ENCODE measurements at regions not wholly inside any gene's neighbourhood (a gene's known extent, or its start where the extent isn't known, plus 50 kb on each side); places are given as distances from the start of the nearest gene placed in this dataset.

DNA sequence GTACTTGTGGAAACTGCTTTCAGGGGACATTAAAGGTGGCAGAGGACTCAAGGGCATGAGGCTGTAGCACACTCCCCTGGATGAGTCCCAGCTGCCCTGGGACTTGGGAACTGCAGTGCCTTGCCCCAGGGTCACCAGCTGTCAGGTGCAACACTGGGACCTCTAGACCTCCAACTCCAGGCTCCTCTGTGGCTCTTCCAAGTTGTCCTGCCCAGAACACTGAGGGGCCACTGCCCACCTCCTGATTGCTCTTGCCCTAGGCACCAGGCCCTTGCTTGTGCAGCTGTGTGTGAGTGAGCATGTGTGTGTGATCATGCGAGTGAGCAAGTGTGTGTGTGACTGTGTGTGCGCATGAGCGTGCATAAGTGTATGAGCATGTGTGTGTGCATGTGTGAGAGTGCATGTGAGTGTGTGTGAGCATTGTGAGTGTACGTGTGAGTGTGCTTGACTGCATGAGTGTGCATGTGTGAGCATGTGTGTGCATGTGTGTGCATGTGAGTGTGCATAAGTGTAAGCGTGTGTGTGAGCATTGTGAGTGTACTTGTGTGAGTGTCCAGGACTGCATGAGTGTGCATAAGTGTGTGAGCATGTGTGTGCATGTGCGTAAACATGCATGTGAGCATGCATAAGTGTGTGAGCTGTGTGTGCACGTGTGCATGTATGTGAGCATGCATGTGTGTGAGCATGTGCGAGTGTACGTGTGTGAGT, 301.5 kb downstream of the NDUFA10 start:
- TF ChIP-seq ZFP30 (CRISPR knock-in tag; IDR thresholded peaks at IDR 0.05) (no peak), ARNTL (CRISPR knock-in tag; IDR thresholded peaks at IDR 0.05; ENCODE audit: borderline replicate concordance, low read depth) (no peak), ISL1 (CRISPR knock-in tag; IDR thresholded peaks at IDR 0.05) (no peak), ESRRG (CRISPR knock-in tag; IDR thresholded peaks at IDR 0.05) (no peak), OSR1 (CRISPR knock-in tag; IDR thresholded peaks at IDR 0.05) (no peak), ZNF8 (CRISPR knock-in tag; IDR thresholded peaks at IDR 0.05) (no peak)
- TF ChIP-seq, protein P1, sequence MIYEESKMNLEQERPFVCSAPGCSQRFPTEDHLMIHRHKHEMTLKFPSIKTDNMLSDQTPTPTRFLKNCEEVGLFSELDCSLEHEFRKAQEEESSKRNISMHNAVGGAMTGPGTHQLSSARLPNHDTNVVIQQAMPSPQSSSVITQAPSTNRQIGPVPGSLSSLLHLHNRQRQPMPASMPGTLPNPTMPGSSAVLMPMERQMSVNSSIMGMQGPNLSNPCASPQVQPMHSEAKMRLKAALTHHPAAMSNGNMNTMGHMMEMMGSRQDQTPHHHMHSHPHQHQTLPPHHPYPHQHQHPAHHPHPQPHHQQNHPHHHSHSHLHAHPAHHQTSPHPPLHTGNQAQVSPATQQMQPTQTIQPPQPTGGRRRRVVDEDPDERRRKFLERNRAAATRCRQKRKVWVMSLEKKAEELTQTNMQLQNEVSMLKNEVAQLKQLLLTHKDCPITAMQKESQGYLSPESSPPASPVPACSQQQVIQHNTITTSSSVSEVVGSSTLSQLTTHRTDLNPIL (CRISPR knock-in tag; IDR thresholded peaks at IDR 0.05; ENCODE audit: low read depth) = no peak

DNA sequence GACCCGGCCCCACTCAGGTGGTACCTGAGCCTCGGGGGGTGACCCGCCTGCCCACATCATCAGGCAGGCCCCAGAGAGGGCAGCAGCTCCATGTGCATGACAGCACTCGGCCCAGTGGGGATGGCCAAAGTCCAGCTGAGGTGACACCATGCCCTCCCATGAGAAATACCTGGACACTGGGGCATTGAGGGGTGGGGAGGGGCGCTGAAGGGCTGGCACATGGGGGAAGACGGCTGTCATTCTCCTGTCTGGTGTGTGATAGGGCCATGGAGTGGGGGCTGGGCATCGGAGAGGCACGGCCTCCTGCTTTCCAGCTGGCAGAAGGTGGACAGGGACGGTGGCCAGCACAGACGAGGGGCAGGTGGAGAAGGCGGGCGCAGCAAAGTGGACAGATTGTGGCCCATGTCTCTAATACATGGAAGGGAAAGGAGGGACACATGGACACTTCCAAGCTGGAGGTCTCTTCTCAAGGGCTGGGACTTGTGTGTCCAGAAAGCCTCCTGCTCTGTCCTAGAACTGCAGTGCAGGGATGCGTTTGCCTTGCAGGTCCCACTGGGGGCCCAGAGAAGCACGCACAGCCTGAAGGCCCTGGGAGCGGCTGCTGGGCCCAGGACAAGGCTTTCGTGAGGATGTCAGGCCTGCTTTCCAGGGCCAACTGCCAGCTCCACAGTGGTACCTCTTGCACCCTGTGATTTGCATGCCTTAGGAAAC, 302.2 kb downstream of the NDUFA10 start:
- no peak for ATAC-seq
- TF ChIP-seq ZC3H10 (CRISPR knock-in tag; IDR thresholded peaks at IDR 0.05) (no peak), TOX (CRISPR knock-in tag; IDR thresholded peaks at IDR 0.05; ENCODE audit: borderline replicate concordance) (no peak), ARNTL (CRISPR knock-in tag; IDR thresholded peaks at IDR 0.05; ENCODE audit: borderline replicate concordance, low read depth) (no peak), ZNF8 (CRISPR knock-in tag; IDR thresholded peaks at IDR 0.05) (no peak), ESRRG (CRISPR knock-in tag; IDR thresholded peaks at IDR 0.05) (no peak), ISL1 (CRISPR knock-in tag; IDR thresholded peaks at IDR 0.05) (no peak), POU6F1 (CRISPR knock-in tag; IDR thresholded peaks at IDR 0.05; ENCODE audit: borderline replicate concordance, low read depth) (no peak)

More for the DNA sequence above, 301.5 kb downstream of the NDUFA10 start:
- ATAC-seq = no peak

GRCh38 chr2:239721991-239722759, 303.0 kb downstream of the NDUFA10 start:
- ATAC-seq = no peak
- TF ChIP-seq POU6F1 (CRISPR knock-in tag; IDR thresholded peaks at IDR 0.05; ENCODE audit: borderline replicate concordance, low read depth) (no peak), ZNF8 (CRISPR knock-in tag; IDR thresholded peaks at IDR 0.05) (no peak), ESRRG (CRISPR knock-in tag; IDR thresholded peaks at IDR 0.05) (no peak), CSDC2 (CRISPR knock-in tag; IDR thresholded peaks at IDR 0.05) (no peak), OSR1 (CRISPR knock-in tag; IDR thresholded peaks at IDR 0.05) (no peak), ZNF70 (CRISPR knock-in tag; IDR thresholded peaks at IDR 0.05) (no peak), ZC3H10 (CRISPR knock-in tag; IDR thresholded peaks at IDR 0.05) (no peak), PPARA (CRISPR knock-in tag; IDR thresholded peaks at IDR 0.05; ENCODE audit: borderline replicate concordance) (no peak)
- TF ChIP-seq, protein P2, sequence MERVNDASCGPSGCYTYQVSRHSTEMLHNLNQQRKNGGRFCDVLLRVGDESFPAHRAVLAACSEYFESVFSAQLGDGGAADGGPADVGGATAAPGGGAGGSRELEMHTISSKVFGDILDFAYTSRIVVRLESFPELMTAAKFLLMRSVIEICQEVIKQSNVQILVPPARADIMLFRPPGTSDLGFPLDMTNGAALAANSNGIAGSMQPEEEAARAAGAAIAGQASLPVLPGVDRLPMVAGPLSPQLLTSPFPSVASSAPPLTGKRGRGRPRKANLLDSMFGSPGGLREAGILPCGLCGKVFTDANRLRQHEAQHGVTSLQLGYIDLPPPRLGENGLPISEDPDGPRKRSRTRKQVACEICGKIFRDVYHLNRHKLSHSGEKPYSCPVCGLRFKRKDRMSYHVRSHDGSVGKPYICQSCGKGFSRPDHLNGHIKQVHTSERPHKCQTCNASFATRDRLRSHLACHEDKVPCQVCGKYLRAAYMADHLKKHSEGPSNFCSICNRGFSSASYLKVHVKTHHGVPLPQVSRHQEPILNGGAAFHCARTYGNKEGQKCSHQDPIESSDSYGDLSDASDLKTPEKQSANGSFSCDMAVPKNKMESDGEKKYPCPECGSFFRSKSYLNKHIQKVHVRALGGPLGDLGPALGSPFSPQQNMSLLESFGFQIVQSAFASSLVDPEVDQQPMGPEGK (CRISPR knock-in tag; IDR thresholded peaks at IDR 0.05; ENCODE audit: borderline replicate concordance) = no peak
- TF ChIP-seq, protein P1 (CRISPR knock-in tag; IDR thresholded peaks at IDR 0.05; ENCODE audit: low read depth) = no peak
- TF ChIP-seq, protein P3, sequence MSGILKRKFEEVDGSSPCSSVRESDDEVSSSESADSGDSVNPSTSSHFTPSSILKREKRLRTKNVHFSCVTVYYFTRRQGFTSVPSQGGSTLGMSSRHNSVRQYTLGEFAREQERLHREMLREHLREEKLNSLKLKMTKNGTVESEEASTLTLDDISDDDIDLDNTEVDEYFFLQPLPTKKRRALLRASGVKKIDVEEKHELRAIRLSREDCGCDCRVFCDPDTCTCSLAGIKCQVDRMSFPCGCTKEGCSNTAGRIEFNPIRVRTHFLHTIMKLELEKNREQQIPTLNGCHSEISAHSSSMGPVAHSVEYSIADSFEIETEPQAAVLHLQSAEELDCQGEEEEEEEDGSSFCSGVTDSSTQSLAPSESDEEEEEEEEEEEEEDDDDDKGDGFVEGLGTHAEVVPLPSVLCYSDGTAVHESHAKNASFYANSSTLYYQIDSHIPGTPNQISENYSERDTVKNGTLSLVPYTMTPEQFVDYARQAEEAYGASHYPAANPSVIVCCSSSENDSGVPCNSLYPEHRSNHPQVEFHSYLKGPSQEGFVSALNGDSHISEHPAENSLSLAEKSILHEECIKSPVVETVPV (CRISPR knock-in tag; IDR thresholded peaks at IDR 0.05) = no peak
